GM21529 (cell line): ENCODE measurements at regions not wholly inside any gene's neighbourhood (a gene's known extent, or its start where the extent isn't known, plus 50 kb on each side); places are given as distances from the start of the nearest gene placed in this dataset.
A peak's percentile ranks its signal among the peaks of the same experiment; 100 is the strongest.
"Not testable (repeated sequence)": the region's sequence is repeated elsewhere in the genome, so short reads cannot be mapped to it uniquely, and the experiment has no call there.

Experiments
- ATAC-seq: cut with Tn5 transposase; IDR thresholded peaks from one replicate; pipeline ENCODE4 v1.9.1; 2021; ENCODE audit not compliant: unreplicated experiment

- ATAC-seq: no peak
These were observed 105.4 kb downstream of the RFX6 start for GRCh38 chr6:116982401-116982800.

GRCh38 chr6:116983375-116983774 is 106.3 kb downstream of the RFX6 start:
- ATAC-seq: no peak

GRCh38 chr6:116986819-116987218 is 109.8 kb downstream of the RFX6 start:
- ATAC-seq: no peak

GRCh38 chr6:116990679-116991078 is 113.6 kb downstream of the RFX6 start:
- ATAC-seq: no peak

- ATAC-seq: no peak
These were observed 115.5 kb downstream of the RFX6 start for GRCh38 chr6:116992546-116992945.

GRCh38 chr6:116994447-116994846 is 117.4 kb downstream of the RFX6 start:
- ATAC-seq: no peak

- ATAC-seq: no peak
These were observed 119.8 kb downstream of the RFX6 start for GRCh38 chr6:116996842-116997241.

GRCh38 chr6:116997496-116997895 is 120.5 kb downstream of the RFX6 start:
- ATAC-seq: no peak

GRCh38 chr6:117007659-117008058 is 130.6 kb downstream of the RFX6 start:
- no peak for ATAC-seq

- ATAC-seq: peak; percentile 67
These were observed 131.6 kb downstream of the RFX6 start for GRCh38 chr6:117008618-117009017.

GRCh38 chr6:117014641-117015473 is 137.8 kb downstream of the RFX6 start:
- not testable (repeated sequence) for ATAC-seq

- ATAC-seq: not testable (repeated sequence)
These were observed 138.4 kb downstream of the RFX6 start for GRCh38 chr6:117015474-117015804.

- no peak for ATAC-seq
These were observed 141.7 kb downstream of the RFX6 start for GRCh38 chr6:117018771-117019170.

- no peak for ATAC-seq
These were observed 145.7 kb downstream of the RFX6 start for GRCh38 chr6:117022774-117023173.

- no peak for ATAC-seq
These were observed 148.3 kb downstream of the RFX6 start for GRCh38 chr6:117025310-117025709.

GRCh38 chr6:117028256-117028655 is 151.2 kb downstream of the RFX6 start:
- ATAC-seq: no peak

GRCh38 chr6:117034547-117034946 is 157.5 kb downstream of the RFX6 start:
- no peak for ATAC-seq

GRCh38 chr6:117034971-117035370 is 157.9 kb downstream of the RFX6 start:
- ATAC-seq: no peak

GRCh38 chr6:117050301-117050700 is 173.3 kb downstream of the RFX6 start:
- no peak for ATAC-seq

- no peak for ATAC-seq
These were observed 193.2 kb upstream of the VGLL2 start for GRCh38 chr6:117072134-117072533.

GRCh38 chr6:117072781-117073180 is 192.6 kb upstream of the VGLL2 start:
- no peak for ATAC-seq

GRCh38 chr6:117074672-117075071 is 190.7 kb upstream of the VGLL2 start:
- ATAC-seq: no peak

GRCh38 chr6:117075218-117075617 is 190.1 kb upstream of the VGLL2 start:
- ATAC-seq: no peak
